ENCODE measurements at regions not wholly inside any gene's neighbourhood (a gene's known extent, or its start where the extent isn't known, plus 50 kb on each side); places are given as distances from the start of the nearest gene placed in this dataset.

DNA sequence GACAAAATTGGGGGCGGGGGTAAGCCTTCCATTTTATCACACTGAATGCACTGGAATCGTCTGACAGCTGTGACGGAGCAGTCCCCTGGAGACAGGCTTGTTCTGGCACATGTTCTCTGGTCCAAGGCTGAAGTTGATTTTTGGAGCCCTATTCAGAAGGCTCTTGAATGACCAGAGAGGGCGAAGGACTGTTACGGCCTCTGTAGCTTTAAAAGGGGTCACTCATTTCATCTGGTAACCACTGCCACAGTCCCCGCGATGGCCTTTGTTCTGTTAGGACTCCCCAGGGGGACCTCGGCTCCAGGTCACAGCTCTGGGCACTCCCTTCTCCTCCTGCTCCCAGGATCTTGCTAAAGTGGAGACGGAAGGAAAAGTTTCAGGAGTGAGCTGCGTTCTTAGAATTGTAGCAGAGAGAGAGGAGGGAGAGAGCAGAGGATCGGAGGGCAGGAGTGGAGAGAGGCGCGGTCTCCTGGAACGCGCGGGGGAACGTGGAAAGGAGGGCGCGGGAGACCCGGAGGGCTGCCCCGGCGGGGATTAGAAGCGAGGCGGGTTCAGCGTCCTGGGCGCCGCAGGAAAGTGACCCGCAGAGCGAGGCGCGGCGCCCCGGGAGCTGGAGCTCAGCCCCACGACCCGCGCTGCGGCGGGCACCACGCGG lies 134.3 kb upstream of the MYO16 start:
- TF ChIP-seq GABPA (IDR thresholded peaks at IDR 0.05; ENCODE audit: low read depth) (no peak), RAD21 (IDR thresholded peaks at IDR 0.05; ENCODE audit: low read length) (no peak), TAF1 (IDR thresholded peaks at IDR 0.05; ENCODE audit: borderline replicate concordance, low read depth, low read length) (no peak), MXI1 (IDR thresholded peaks at IDR 0.05; ENCODE audit: low read depth, low read length) (no peak), NFIC (IDR thresholded peaks at IDR 0.05; ENCODE audit: borderline replicate concordance) (no peak), JUND (IDR thresholded peaks at IDR 0.05) (no peak), MEF2A (IDR thresholded peaks at IDR 0.05; ENCODE audit: borderline replicate concordance, low read depth) (no peak), REST (IDR thresholded peaks at IDR 0.05; ENCODE audit: low read depth, low read length) (no peak), USF2 (IDR thresholded peaks at IDR 0.05; ENCODE audit: borderline replicate concordance, low read depth, low read length) (no peak)
- TF ChIP-seq, protein P1, sequence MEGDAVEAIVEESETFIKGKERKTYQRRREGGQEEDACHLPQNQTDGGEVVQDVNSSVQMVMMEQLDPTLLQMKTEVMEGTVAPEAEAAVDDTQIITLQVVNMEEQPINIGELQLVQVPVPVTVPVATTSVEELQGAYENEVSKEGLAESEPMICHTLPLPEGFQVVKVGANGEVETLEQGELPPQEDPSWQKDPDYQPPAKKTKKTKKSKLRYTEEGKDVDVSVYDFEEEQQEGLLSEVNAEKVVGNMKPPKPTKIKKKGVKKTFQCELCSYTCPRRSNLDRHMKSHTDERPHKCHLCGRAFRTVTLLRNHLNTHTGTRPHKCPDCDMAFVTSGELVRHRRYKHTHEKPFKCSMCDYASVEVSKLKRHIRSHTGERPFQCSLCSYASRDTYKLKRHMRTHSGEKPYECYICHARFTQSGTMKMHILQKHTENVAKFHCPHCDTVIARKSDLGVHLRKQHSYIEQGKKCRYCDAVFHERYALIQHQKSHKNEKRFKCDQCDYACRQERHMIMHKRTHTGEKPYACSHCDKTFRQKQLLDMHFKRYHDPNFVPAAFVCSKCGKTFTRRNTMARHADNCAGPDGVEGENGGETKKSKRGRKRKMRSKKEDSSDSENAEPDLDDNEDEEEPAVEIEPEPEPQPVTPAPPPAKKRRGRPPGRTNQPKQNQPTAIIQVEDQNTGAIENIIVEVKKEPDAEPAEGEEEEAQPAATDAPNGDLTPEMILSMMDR (IDR thresholded peaks at IDR 0.05) = no peak
- TF ChIP-seq, protein P2, sequence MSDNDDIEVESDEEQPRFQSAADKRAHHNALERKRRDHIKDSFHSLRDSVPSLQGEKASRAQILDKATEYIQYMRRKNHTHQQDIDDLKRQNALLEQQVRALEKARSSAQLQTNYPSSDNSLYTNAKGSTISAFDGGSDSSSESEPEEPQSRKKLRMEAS (IDR thresholded peaks at IDR 0.05; ENCODE audit: low read depth) = no peak

Measured in SK-N-SH (cell line).